MM.1S (cell line): ENCODE measurements at regions not wholly inside any gene's neighbourhood (a gene's known extent, or its start where the extent isn't known, plus 50 kb on each side); places are given as distances from the start of the nearest gene placed in this dataset.

Experiments used
- EZH2 ChIP-seq: fragments of 300-600 bp; sonication (generic); optimal IDR thresholded peaks from 2 replicates; pipeline ENCODE3; 2017; ENCODE audit warnings: low read depth, mild to moderate bottlenecking, antibody characterized with exemption, low read length, mixed read lengths
- TF ChIP-seq, protein P1 (sequence below): fragments of 300-600 bp; sonication (generic); IDR thresholded peaks from 2 replicates; pipeline ENCODE4 v1.5.1; 2016; ENCODE audit warnings: antibody characterized with exemption, low read length, mixed read lengths

DNA sequence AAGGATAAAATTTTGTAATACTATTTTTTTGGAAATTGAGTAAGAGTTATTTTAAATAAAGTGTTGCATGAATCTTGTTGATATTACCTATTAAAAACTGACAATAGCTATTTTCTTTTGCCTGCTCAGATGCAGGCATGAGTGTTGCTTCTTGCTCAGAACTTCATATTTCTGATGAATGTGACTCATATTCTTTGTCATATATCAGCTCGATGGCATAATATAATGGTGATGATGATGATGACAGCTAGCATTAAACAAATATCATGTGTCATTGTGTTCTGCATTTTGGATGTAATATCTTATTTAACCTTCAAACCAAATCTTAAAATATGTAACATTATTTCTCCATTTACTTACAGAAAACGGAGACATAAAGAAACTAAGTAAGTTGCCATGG is 605.5 kb upstream of the FOXG1 start:
- TF ChIP-seq, protein P1, sequence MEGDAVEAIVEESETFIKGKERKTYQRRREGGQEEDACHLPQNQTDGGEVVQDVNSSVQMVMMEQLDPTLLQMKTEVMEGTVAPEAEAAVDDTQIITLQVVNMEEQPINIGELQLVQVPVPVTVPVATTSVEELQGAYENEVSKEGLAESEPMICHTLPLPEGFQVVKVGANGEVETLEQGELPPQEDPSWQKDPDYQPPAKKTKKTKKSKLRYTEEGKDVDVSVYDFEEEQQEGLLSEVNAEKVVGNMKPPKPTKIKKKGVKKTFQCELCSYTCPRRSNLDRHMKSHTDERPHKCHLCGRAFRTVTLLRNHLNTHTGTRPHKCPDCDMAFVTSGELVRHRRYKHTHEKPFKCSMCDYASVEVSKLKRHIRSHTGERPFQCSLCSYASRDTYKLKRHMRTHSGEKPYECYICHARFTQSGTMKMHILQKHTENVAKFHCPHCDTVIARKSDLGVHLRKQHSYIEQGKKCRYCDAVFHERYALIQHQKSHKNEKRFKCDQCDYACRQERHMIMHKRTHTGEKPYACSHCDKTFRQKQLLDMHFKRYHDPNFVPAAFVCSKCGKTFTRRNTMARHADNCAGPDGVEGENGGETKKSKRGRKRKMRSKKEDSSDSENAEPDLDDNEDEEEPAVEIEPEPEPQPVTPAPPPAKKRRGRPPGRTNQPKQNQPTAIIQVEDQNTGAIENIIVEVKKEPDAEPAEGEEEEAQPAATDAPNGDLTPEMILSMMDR = no peak
- no peak for TF ChIP-seq EZH2
